ENCODE measurements at regions not wholly inside any gene's neighbourhood (a gene's known extent, or its start where the extent isn't known, plus 50 kb on each side); places are given as distances from the start of the nearest gene placed in this dataset.

DNA sequence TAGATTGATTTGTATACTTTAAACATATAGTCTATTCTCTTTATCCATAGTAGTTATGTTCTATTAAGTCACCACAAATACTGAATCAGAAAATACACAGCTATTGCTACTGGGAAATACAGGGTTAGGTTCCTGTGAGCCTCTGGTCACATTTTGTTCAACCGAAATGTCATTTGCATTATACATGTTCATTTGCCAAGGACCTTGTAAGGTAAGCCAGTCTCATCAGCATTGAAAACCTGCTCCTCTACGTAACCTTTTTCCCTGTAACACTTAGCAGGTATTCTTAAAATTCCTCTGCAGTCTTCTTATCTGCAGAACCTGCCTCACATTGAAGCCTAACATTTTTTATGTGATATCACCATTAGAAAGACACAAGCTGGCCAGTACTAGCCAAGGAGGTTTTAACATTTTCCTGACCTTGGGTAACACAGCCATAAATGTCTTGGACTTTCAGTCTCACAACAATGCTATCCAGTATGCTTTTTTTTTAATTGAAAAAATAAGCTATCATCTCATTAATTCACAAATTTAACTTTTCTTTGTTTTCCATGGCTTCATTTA is 765.7 kb upstream of the IGFBP7 start (continued):
- TF ChIP-seq ZBTB4 (CRISPR knock-in tag; IDR thresholded peaks at IDR 0.05) (no peak), NFIC (IDR thresholded peaks at IDR 0.05; ENCODE audit: low read depth, low read length) (no peak), MYB (IDR thresholded peaks at IDR 0.05; ENCODE audit: borderline replicate concordance, low read depth, low read length) (no peak), RBBP5 (conservative IDR thresholded peaks at IDR 0.05) (no peak), KLF5 (IDR thresholded peaks at IDR 0.05; ENCODE audit: partially characterized antibody) (no peak), GATAD2B (conservative IDR thresholded peaks at IDR 0.05; ENCODE audit: low read depth) (no peak), CEBPZ (IDR thresholded peaks at IDR 0.05; ENCODE audit: low read depth, low read length) (no peak), STAT3 (IDR thresholded peaks at IDR 0.05; ENCODE audit: low read depth, low read length) (no peak), RAD21 (IDR thresholded peaks at IDR 0.05; ENCODE audit: insufficient read depth, low read depth, low read length) (no peak), CREM (IDR thresholded peaks at IDR 0.05; ENCODE audit: low read depth) (no peak), FOXK2 (IDR thresholded peaks at IDR 0.05) (no peak)

Data from GM12878 (cell line).